ENCODE measurements at regions not wholly inside any gene's neighbourhood (a gene's known extent, or its start where the extent isn't known, plus 50 kb on each side); places are given as distances from the start of the nearest gene placed in this dataset.
"Not testable (repeated sequence)": the region's sequence is repeated elsewhere in the genome, so short reads cannot be mapped to it uniquely, and the experiment has no call there.

DNA sequence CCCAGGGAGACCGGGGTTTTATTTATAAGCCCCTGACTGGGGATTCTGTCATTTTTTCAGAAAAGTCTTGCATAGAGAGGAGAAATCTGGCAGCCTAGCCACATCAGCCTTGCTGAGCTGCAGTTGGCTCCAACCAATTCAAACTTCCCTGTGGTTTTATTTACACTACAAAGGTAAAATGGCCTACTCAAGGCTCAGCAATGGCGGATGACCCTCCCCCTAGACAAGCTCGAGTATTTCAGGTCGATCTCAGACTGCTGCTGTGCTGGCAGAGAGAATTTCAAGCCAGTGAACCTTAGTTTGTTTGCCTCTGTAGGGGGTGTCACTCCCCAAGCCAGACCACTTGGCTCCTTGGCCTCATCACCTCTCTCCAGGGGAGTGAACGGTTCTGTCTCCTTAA lies 52.9 kb downstream of the CDY2A start:
- H3K27me3 Mint-ChIP-seq; H3K4me1 Mint-ChIP-seq; H3K9me3 Mint-ChIP-seq; H3K4me3 Mint-ChIP-seq; H3K27ac Mint-ChIP-seq; H3K36me3 Mint-ChIP-seq; DNase-seq (ENCODE audit: low spot score in 2 of 2); ATAC-seq (ENCODE audit: low read depth): not testable (repeated sequence)

DNA sequence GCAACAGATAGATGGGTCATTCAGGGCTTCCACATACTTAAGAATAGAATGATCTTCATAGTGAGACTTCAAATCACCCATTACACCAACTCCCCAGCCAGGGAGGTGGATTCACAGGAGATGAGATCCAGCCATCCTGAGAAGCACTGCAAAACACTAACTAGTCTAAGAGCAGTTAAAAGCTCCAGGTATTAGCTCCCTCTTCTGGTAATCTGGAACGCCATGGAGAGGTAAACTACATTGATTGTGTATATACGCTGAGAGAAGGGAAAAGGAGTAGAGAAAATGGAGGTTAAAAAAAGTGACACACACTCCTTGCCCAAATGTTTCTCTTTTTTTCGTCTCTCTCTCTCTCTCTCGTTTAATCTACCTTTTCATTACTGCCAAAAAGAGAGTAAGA lies 60.3 kb downstream of the CDY2A start:
- not testable (repeated sequence) for H3K4me3 Mint-ChIP-seq; H3K27ac Mint-ChIP-seq; H3K27me3 Mint-ChIP-seq; H3K36me3 Mint-ChIP-seq; DNase-seq (ENCODE audit: low spot score in 2 of 2); ATAC-seq (ENCODE audit: low read depth); H3K4me1 Mint-ChIP-seq; H3K9me3 Mint-ChIP-seq

- H3K4me1 Mint-ChIP-seq; DNase-seq (ENCODE audit: low spot score in 2 of 2); ATAC-seq (ENCODE audit: low read depth); H3K9me3 Mint-ChIP-seq; H3K27ac Mint-ChIP-seq; H3K36me3 Mint-ChIP-seq; H3K27me3 Mint-ChIP-seq; H3K4me3 Mint-ChIP-seq: not testable (repeated sequence)
These were observed 60.9 kb downstream of the CDY2A start for GRCh38 chrY:18086361-18086977.

GRCh38 chrY:18087943-18088655 lies 62.5 kb downstream of the CDY2A start:
- DNase-seq (ENCODE audit: low spot score in 2 of 2); H3K36me3 Mint-ChIP-seq; H3K27me3 Mint-ChIP-seq; H3K4me3 Mint-ChIP-seq; ATAC-seq (ENCODE audit: low read depth); H3K4me1 Mint-ChIP-seq; H3K27ac Mint-ChIP-seq; H3K9me3 Mint-ChIP-seq: not testable (repeated sequence)

- H3K9me3 Mint-ChIP-seq; H3K36me3 Mint-ChIP-seq; H3K4me3 Mint-ChIP-seq; H3K27me3 Mint-ChIP-seq; ATAC-seq (ENCODE audit: low read depth); H3K4me1 Mint-ChIP-seq; DNase-seq (ENCODE audit: low spot score in 2 of 2); H3K27ac Mint-ChIP-seq: not testable (repeated sequence)
These were observed 67.4 kb downstream of the CDY2A start for GRCh38 chrY:18092952-18093351.

- not testable (repeated sequence) for DNase-seq (ENCODE audit: low spot score in 2 of 2); H3K4me3 Mint-ChIP-seq; H3K27me3 Mint-ChIP-seq; H3K36me3 Mint-ChIP-seq; H3K4me1 Mint-ChIP-seq; H3K9me3 Mint-ChIP-seq; H3K27ac Mint-ChIP-seq; ATAC-seq (ENCODE audit: low read depth)
These were observed 80.1 kb downstream of the CDY2A start for GRCh38 chrY:18105691-18106090.

DNA sequence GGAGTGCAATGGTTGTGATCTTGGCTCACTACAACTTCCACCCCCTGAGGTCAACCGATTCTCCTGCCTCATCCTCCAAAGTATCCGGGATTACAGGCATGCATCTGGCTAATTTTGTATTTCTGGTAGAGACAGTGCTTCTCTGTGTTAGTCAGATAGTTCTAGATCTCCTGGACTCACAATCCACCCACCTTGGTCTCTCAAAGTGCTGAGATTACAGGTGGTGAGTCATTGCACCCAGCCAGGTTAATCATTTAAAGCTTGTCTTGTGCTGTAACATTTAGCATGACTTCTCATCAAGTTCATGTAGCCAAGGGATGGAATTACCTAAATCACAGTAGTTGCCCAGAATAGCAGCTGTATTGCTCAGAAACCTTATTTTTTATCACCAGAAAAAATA lies 92.8 kb downstream of the CDY2A start:
- H3K27me3 Mint-ChIP-seq; H3K4me1 Mint-ChIP-seq; ATAC-seq (ENCODE audit: low read depth); H3K27ac Mint-ChIP-seq; DNase-seq (ENCODE audit: low spot score in 2 of 2); H3K36me3 Mint-ChIP-seq; H3K4me3 Mint-ChIP-seq; H3K9me3 Mint-ChIP-seq: not testable (repeated sequence)

DNA sequence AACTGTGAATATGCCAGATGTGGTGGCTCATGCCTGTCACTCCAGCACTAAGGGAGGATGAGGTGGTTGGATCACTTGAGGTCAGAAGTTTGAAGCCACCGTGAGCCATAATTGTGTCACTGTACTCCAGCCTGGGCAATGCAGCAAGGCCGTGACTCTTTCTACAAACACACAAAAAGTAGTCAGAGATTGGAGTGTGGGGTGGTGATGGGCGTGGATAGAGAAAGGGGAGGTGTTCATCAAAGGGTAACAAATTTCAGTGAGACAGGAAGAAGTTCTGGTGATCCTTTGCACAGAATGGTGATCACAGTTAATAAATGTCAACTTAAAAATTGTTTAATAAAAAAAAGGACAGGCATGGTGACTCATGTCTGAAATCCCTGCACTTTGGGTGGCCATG lies 112.1 kb downstream of the CDY2A start:
- not testable (repeated sequence) for H3K4me1 Mint-ChIP-seq; H3K36me3 Mint-ChIP-seq; H3K27me3 Mint-ChIP-seq; DNase-seq (ENCODE audit: low spot score in 2 of 2); H3K4me3 Mint-ChIP-seq; ATAC-seq (ENCODE audit: low read depth); H3K9me3 Mint-ChIP-seq; H3K27ac Mint-ChIP-seq

DNA sequence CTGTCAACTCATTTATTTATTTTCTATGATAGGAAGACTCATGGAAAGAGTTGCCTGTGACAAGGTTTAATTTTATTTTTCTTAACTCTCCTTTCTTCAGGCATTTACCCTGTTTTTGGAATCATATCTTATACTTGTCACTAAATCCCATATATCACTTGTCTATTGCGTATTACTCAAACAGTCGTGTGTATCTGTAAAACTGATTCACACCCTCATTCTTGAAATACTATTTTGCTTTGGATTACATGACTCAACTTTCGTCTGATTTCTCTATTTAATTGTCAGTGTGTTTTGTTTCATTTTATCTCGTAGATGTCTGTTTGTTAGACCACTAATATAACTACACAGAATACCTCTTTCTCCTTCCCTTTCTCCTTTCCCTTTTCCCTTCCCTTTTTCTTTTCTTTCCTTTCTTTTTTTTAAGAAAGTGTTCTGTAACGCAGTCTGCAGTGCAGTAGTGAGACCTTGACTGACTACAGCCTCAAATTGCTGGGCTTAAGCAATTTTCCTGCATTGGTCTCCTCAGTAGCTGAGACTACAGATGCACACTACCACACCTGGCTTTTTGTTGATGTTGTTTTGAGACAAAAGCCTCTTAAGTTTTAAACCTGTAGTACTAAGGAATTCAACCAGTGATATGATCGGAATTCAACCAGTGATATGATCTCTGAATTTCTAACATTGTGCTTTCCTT lies 113.9 kb downstream of the CDY2A start:
- not testable (repeated sequence) for DNase-seq (ENCODE audit: low spot score in 2 of 2); H3K9me3 Mint-ChIP-seq; ATAC-seq (ENCODE audit: low read depth); H3K4me3 Mint-ChIP-seq; H3K4me1 Mint-ChIP-seq; H3K27ac Mint-ChIP-seq; H3K27me3 Mint-ChIP-seq; H3K36me3 Mint-ChIP-seq

GRCh38 chrY:18146417-18146816 lies 120.8 kb downstream of the CDY2A start:
- not testable (repeated sequence) for DNase-seq (ENCODE audit: low spot score in 2 of 2); H3K4me3 Mint-ChIP-seq; H3K9me3 Mint-ChIP-seq; ATAC-seq (ENCODE audit: low read depth); H3K27me3 Mint-ChIP-seq; H3K4me1 Mint-ChIP-seq; H3K36me3 Mint-ChIP-seq; H3K27ac Mint-ChIP-seq

GRCh38 chrY:18152626-18153025 lies 127.0 kb downstream of the CDY2A start:
- H3K36me3 Mint-ChIP-seq; H3K9me3 Mint-ChIP-seq; H3K27me3 Mint-ChIP-seq; DNase-seq (ENCODE audit: low spot score in 2 of 2); ATAC-seq (ENCODE audit: low read depth); H3K4me3 Mint-ChIP-seq; H3K4me1 Mint-ChIP-seq; H3K27ac Mint-ChIP-seq: not testable (repeated sequence)

DNA sequence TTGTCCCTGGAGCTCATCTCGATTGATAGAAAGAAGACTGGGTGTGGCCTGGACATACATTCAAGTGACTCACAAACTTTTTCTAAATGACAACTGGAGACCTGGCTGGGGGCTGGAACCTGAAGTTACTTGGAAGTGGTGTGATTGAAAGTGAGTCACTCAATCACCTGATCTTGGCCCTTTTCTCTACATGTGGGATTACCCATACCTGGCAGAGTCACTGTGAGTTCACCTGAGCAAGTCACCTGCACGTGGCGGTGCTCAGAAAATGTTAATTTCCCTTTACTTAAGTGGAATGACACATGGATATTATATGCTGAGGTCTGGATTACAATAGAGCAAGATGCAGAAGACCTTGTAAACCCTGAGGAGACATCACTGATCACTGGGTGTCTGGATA lies 140.2 kb downstream of the CDY2A start:
- H3K4me1 Mint-ChIP-seq; H3K27me3 Mint-ChIP-seq; H3K9me3 Mint-ChIP-seq; H3K27ac Mint-ChIP-seq; ATAC-seq (ENCODE audit: low read depth); H3K36me3 Mint-ChIP-seq; DNase-seq (ENCODE audit: low spot score in 2 of 2); H3K4me3 Mint-ChIP-seq: not testable (repeated sequence)

- not testable (repeated sequence) for H3K4me3 Mint-ChIP-seq; DNase-seq (ENCODE audit: low spot score in 2 of 2); ATAC-seq (ENCODE audit: low read depth); H3K9me3 Mint-ChIP-seq; H3K27me3 Mint-ChIP-seq; H3K27ac Mint-ChIP-seq; H3K4me1 Mint-ChIP-seq; H3K36me3 Mint-ChIP-seq
These were observed 150.5 kb downstream of the CDY2A start for GRCh38 chrY:18176118-18176517.

- not testable (repeated sequence) for DNase-seq (ENCODE audit: low spot score in 2 of 2); H3K27ac Mint-ChIP-seq; H3K9me3 Mint-ChIP-seq; H3K4me1 Mint-ChIP-seq; H3K27me3 Mint-ChIP-seq; H3K4me3 Mint-ChIP-seq; H3K36me3 Mint-ChIP-seq; ATAC-seq (ENCODE audit: low read depth)
These were observed 163.5 kb downstream of the CDY2A start for GRCh38 chrY:18188982-18189683.
